CD4-positive, alpha-beta T cell (primary cell): ENCODE measurements at regions not wholly inside any gene's neighbourhood (a gene's known extent, or its start where the extent isn't known, plus 50 kb on each side); places are given as distances from the start of the nearest gene placed in this dataset.
"Not testable (repeated sequence)": the region's sequence is repeated elsewhere in the genome, so short reads cannot be mapped to it uniquely, and the experiment has no call there.

ENCODE experiments used
- ATAC-seq: fragments of 200-7000 bp; cut with Tn5 transposase; one replicate; pipeline ENCODE4 v1.10.0; 2022; ENCODE audit warnings: mild to moderate bottlenecking; ENCODE audit not compliant: poor library complexity
- CTCF ChIA-PET: fragments of 350-600 bp; sonication (Branson Sonifier 250); formaldehyde crosslinking; loops from one replicate; lab custom pipeline; 2021; ENCODE audit warnings: antibody characterized with exemption, inconsistent platforms; lab: Charles Lee
- POLR2A ChIA-PET: fragments of 350-600 bp; sonication (Branson Sonifier 250); formaldehyde crosslinking; loops from one replicate; lab custom pipeline; 2021; ENCODE audit warnings: antibody characterized with exemption, inconsistent platforms; lab: Charles Lee
- DNase-seq, 14 experiments: peaks; one replicate each; pipeline ENCODE4 v3.0.0-alpha.2; 2013 to 2020; ENCODE audit warnings: mixed read lengths in 2 of 14
- H3K27ac ChIP-seq, 2 donors: one replicate each; pipeline versions ENCODE4 v1.5.1 to v1.7.0; 2013; ENCODE audit warnings: low read length in 2 of 2, low read depth in 1 of 2, mild to moderate bottlenecking in 1 of 2
- H3K27me3 ChIP-seq, 2 experiments: 1 replicate in 1 of 2; 2 replicates in 1 of 2; pipeline versions ENCODE4 v1.6.1 to v1.7.0; 2013; ENCODE audit warnings: low read length in 2 of 2, control low read depth in 1 of 2, mild to moderate bottlenecking in 1 of 2, moderate library complexity in 1 of 2; ENCODE audit not compliant: insufficient read depth in 2 of 2, control insufficient read depth in 1 of 2
- H3K36me3 ChIP-seq: one replicate; pipeline ENCODE4 v1.6.1; 2013; ENCODE audit warnings: low read length, control low read depth; ENCODE audit not compliant: insufficient read depth
- H3K4me1 ChIP-seq: one replicate; pipeline ENCODE4 v1.6.1; 2013; ENCODE audit warnings: low read length, control low read depth; ENCODE audit not compliant: insufficient read depth
- H3K4me3 ChIP-seq: one replicate; pipeline ENCODE4 v1.5.1; 2013; ENCODE audit warnings: mild to moderate bottlenecking, low read length, moderate library complexity
- H3K9me3 ChIP-seq, 2 experiments: 1 replicate in 1 of 2; 2 replicates in 1 of 2; pipeline versions ENCODE4 v1.6.1 to v1.7.0; 2013; ENCODE audit warnings: low read length in 2 of 2, mild to moderate bottlenecking in 2 of 2, control low read depth in 1 of 2, moderate library complexity in 1 of 2; ENCODE audit not compliant: control insufficient read depth in 1 of 2, insufficient read depth in 1 of 2
- H3K27ac Mint-ChIP-seq: one replicate; pipeline ENCODE4 v1.8.0; 2020; ENCODE audit warnings: mixed read lengths
- H3K27me3 Mint-ChIP-seq: one replicate; pipeline ENCODE4 v1.8.0; 2021; ENCODE audit warnings: mixed read lengths
- H3K36me3 Mint-ChIP-seq: one replicate; pipeline ENCODE4 v1.8.0; 2021; ENCODE audit warnings: low read depth, mixed read lengths
- H3K4me1 Mint-ChIP-seq: one replicate; pipeline ENCODE4 v1.8.0; 2021; ENCODE audit warnings: low read depth, mixed read lengths
- H3K4me3 Mint-ChIP-seq: one replicate; pipeline ENCODE4 v1.8.0; 2020; ENCODE audit warnings: mild to moderate bottlenecking, mixed read lengths
- H3K9me3 Mint-ChIP-seq: one replicate; pipeline ENCODE4 v1.8.0; 2020; ENCODE audit warnings: mixed read lengths
- intact Hi-C, 2 experiments: fragments of 100-400 bp; cut with DNase I in 1 of 2; cut with micrococcal nuclease in 1 of 2; formaldehyde crosslinking; loops; one replicate each; pipeline versions ENCODE4 v1.15.1 to v1.9.0; 2023 to 2025; cut with DNase I, micrococcal nuclease
- TF ChIP-seq, protein P1 (sequence below): fragments of 200-600 bp; IDR thresholded peaks from one replicate; pipeline ENCODE4 v1.8.0; 2022; ENCODE audit warnings: antibody characterized with exemption, mild to moderate bottlenecking

GRCh38 chr10:28769091-28769604 is 91.8 kb downstream of the BAMBI start:
- Histone ChIP-seq H3K9me3 (peaks cover 0 to 12% of the 10 kb centered on the region in 2 experiments), H3K27ac (no peak overlapping the region), H3K36me3 (no peaks in the 10 kb centered on the region), H3K4me3 (no peak overlapping the region), H3K27me3 (no peaks in the 10 kb centered on the region), H3K4me1 (no peaks in the 10 kb centered on the region)
- ChIA-PET CTCF (no interaction called here), POLR2A (no interaction called here)
- Mint-ChIP-seq H3K27me3 (peaks cover 19% of the 10 kb centered on the region), H3K4me1 (no peaks in the 10 kb centered on the region), H3K4me3 (no peak overlapping the region), H3K36me3 (no peaks in the 10 kb centered on the region), H3K27ac (no peak overlapping the region), H3K9me3 (no peaks in the 10 kb centered on the region)
- TF ChIP-seq, protein P1, sequence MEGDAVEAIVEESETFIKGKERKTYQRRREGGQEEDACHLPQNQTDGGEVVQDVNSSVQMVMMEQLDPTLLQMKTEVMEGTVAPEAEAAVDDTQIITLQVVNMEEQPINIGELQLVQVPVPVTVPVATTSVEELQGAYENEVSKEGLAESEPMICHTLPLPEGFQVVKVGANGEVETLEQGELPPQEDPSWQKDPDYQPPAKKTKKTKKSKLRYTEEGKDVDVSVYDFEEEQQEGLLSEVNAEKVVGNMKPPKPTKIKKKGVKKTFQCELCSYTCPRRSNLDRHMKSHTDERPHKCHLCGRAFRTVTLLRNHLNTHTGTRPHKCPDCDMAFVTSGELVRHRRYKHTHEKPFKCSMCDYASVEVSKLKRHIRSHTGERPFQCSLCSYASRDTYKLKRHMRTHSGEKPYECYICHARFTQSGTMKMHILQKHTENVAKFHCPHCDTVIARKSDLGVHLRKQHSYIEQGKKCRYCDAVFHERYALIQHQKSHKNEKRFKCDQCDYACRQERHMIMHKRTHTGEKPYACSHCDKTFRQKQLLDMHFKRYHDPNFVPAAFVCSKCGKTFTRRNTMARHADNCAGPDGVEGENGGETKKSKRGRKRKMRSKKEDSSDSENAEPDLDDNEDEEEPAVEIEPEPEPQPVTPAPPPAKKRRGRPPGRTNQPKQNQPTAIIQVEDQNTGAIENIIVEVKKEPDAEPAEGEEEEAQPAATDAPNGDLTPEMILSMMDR: no peak
- ATAC-seq: no peak
- intact Hi-C loops: no loop called here
- no peak for DNase-seq

DNA sequence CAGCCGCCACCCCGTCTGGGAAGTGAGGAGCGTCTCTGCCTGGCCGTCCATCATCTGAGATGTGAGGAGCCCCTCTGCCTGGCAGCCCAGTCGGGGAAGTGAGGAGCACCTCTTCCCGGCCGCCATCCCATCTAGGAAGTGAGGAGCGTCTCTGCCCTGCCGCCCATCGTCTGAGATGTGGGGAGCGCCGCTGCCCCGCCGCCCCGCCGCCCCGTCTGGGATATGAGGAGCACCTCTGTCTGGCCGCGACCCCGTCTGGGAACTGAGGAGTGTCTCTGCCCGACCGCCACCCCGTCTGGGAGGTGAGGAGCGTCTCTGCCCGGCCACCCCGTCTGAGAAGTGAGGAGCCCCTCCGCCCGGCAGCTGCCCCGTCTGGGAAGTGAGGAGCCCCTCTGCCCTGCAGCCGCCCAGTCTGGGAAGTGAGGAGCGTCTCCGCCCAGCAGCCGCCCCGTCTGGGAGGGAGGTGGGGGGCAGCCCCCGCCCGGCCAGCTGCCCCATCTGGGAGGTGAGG is 94.3 kb downstream of the BAMBI start:
- ATAC-seq, H3K36me3 Mint-ChIP-seq, H3K27ac ChIP-seq, intact Hi-C loops, H3K4me3 Mint-ChIP-seq, DNase-seq, H3K4me1 ChIP-seq, POLR2A ChIA-PET, CTCF ChIA-PET, H3K27me3 ChIP-seq, H3K36me3 ChIP-seq, H3K4me1 Mint-ChIP-seq, H3K4me3 ChIP-seq, H3K27ac Mint-ChIP-seq, H3K9me3 Mint-ChIP-seq: not testable (repeated sequence)
- H3K9me3 ChIP-seq: peaks cover 0 to 14% of the 10 kb centered on the region in 2 experiments
- peaks cover 13% of the 10 kb centered on the region for H3K27me3 Mint-ChIP-seq

DNA sequence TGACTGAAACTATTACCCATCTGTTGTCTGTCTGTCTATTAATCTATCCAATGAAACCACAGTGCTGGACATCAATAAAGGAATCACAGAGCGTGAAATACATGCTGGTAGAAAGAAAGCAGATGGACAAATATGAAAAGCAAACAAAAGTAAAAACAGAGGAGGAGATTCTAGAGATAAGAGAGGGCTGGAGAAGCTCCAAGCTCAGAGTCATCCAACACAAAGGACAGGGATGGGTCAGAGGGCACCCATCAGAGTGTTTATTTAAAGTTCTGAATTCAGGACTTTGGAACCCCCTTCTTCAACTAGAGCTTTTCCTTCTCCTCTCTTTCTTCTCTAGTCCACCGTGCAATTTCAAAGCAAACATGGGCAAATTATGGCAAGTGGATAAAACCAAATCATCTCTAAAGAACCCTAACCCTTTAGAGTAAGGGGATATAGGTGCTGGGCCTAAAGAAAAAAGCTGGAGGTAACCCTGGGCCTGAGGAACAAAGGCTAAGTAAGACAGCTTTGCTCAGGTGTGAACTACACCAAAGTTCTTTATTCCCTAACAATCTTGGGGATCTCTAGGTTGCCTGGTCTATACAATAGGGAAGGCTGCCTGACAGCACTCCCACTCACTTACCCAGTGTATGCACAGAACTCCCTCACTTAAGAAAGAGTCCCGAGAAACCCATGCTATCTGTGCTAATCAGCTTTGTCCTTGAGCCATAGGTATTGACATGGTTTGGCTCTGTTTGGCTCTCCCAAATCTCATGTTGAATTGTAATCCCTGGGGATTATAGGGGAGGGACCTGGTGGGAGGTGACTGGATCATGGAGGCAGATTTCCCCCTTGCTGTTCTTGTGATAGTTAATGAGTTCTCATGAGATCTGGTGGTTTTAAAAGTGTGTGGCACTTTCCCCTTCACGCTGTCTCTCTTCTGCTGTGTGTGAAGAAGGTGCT is 97.0 kb downstream of the BAMBI start:
- Histone ChIP-seq H3K4me1 (no peaks in the 10 kb centered on the region), H3K4me3 (no peak overlapping the region), H3K27ac (no peak overlapping the region), H3K9me3 (peaks cover 0 to 15% of the 10 kb centered on the region in 2 experiments), H3K36me3 (no peaks in the 10 kb centered on the region), H3K27me3 (no peaks in the 10 kb centered on the region)
- ChIA-PET CTCF (no interaction called here), POLR2A (no interaction called here)
- no peaks in the 10 kb centered on the region for H3K4me1 Mint-ChIP-seq
- TF ChIP-seq, protein P1: no peak
- no peak overlapping the region for H3K27ac Mint-ChIP-seq
- H3K9me3 Mint-ChIP-seq: no peaks in the 10 kb centered on the region
- DNase-seq (no peak), ATAC-seq (no peak)
- H3K36me3 Mint-ChIP-seq: no peaks in the 10 kb centered on the region
- intact Hi-C loops: no loop called here
- no peak overlapping the region for H3K4me3 Mint-ChIP-seq
- peaks cover 2% of the 10 kb centered on the region for H3K27me3 Mint-ChIP-seq
